ENCODE measurements at regions not wholly inside any gene's neighbourhood (a gene's known extent, or its start where the extent isn't known, plus 50 kb on each side); places are given as distances from the start of the nearest gene placed in this dataset.

GRCh38 chr13:77381059-77381458 lies 54.2 kb upstream of the MYCBP2 start:
- no peak for DNase-seq (ENCODE audit: low read depth)

GRCh38 chr13:77379508-77379907 lies 52.6 kb upstream of the MYCBP2 start:
- DNase-seq (ENCODE audit: low read depth), result no peak

- DNase-seq (ENCODE audit: low read depth), result no peak
These were observed 51.8 kb upstream of the MYCBP2 start for GRCh38 chr13:77378662-77379061.

- DNase-seq (ENCODE audit: low read depth), result no peak
These were observed 50.1 kb upstream of the MYCBP2 start for GRCh38 chr13:77377016-77377415.
